OCI-LY3 (cell line): ENCODE measurements at regions not wholly inside any gene's neighbourhood (a gene's known extent, or its start where the extent isn't known, plus 50 kb on each side); places are given as distances from the start of the nearest gene placed in this dataset.

Source experiments
- EZH2phosphoT487 ChIP-seq: fragments of 200-600 bp; shearing (Covaris generic); IDR thresholded peaks from 2 replicates; pipeline ENCODE4 v1.6.1; 2018; ENCODE audit warnings: antibody characterized with exemption, mixed run types, low read depth
- TF ChIP-seq, protein P1 (sequence below): fragments of 200-600, 300-600 bp; sonication (generic); IDR thresholded peaks from 2 replicates; pipeline ENCODE4 v1.5.1; 2014; ENCODE audit warnings: antibody characterized with exemption, low read length, low read depth

DNA sequence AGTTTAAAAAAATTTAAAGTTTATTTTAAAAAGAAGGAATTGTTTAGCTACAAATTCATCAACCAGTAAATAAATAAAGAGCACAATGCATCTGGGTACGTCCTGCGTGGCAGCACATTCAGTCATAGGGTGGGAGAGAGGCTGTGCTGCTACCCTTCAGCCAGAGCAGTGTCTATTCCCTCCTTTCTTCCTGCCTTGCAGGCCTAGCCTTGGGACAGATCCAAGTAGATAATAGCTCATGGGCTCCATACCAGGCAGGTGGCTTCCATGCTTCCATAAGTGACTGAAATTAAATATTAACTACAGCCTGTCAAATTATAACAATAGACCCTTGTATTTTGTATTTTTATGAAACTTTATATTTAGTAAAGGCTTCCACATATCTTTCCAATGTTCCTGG lies 408.3 kb upstream of the RGMB start:
- TF ChIP-seq, protein P1, sequence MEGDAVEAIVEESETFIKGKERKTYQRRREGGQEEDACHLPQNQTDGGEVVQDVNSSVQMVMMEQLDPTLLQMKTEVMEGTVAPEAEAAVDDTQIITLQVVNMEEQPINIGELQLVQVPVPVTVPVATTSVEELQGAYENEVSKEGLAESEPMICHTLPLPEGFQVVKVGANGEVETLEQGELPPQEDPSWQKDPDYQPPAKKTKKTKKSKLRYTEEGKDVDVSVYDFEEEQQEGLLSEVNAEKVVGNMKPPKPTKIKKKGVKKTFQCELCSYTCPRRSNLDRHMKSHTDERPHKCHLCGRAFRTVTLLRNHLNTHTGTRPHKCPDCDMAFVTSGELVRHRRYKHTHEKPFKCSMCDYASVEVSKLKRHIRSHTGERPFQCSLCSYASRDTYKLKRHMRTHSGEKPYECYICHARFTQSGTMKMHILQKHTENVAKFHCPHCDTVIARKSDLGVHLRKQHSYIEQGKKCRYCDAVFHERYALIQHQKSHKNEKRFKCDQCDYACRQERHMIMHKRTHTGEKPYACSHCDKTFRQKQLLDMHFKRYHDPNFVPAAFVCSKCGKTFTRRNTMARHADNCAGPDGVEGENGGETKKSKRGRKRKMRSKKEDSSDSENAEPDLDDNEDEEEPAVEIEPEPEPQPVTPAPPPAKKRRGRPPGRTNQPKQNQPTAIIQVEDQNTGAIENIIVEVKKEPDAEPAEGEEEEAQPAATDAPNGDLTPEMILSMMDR: no peak
- no peak for TF ChIP-seq EZH2phosphoT487
